ENCODE measurements at regions not wholly inside any gene's neighbourhood (a gene's known extent, or its start where the extent isn't known, plus 50 kb on each side); places are given as distances from the start of the nearest gene placed in this dataset.

- TF ChIP-seq CTCF (IDR thresholded peaks at IDR 0.05; ENCODE audit: borderline replicate concordance): no peak
- intact Hi-C loops (cut with micrococcal nuclease): no loop called here
- H3K36me3 ChIP-seq: no peaks in the 10 kb centered on the region
- no peak for DNase-seq
- H3K4me3 ChIP-seq: no peak overlapping the region
- H3K27me3 ChIP-seq (ENCODE audit: low read depth): peaks cover 88% of the 10 kb centered on the region
- H3K4me1 ChIP-seq: no peaks in the 10 kb centered on the region
- H3K27ac ChIP-seq (replicated peaks): no peak overlapping the region
- no peaks in the 10 kb centered on the region for H3K9me3 ChIP-seq (replicated peaks)
Observed at GRCh38 chr20:22489626-22490286, 94.6 kb downstream of the FOXA2 start.

- Histone ChIP-seq H3K4me3 (no peak overlapping the region), H3K36me3 (no peaks in the 10 kb centered on the region), H3K9me3 (replicated peaks) (peaks cover 28% of the 10 kb centered on the region), H3K27me3 (ENCODE audit: low read depth) (peaks cover 34% of the 10 kb centered on the region), H3K27ac (replicated peaks) (no peak overlapping the region), H3K4me1 (no peaks in the 10 kb centered on the region)
- DNase-seq: no peak
- intact Hi-C loops (cut with micrococcal nuclease): no loop called here
- no peak for TF ChIP-seq CTCF (IDR thresholded peaks at IDR 0.05; ENCODE audit: borderline replicate concordance)
Observed at GRCh38 chr20:22480336-22480735, 104.0 kb downstream of the FOXA2 start.

- no peak overlapping the region for H3K4me3 ChIP-seq
- no peaks in the 10 kb centered on the region for H3K36me3 ChIP-seq
- H3K4me1 ChIP-seq: no peaks in the 10 kb centered on the region
- no peak for DNase-seq
- intact Hi-C loops (cut with micrococcal nuclease): no loop called here
- H3K9me3 ChIP-seq (replicated peaks): peaks cover 28% of the 10 kb centered on the region
- H3K27me3 ChIP-seq (ENCODE audit: low read depth): peaks cover 41% of the 10 kb centered on the region
- H3K27ac ChIP-seq (replicated peaks): no peak overlapping the region
- no peak for TF ChIP-seq CTCF (IDR thresholded peaks at IDR 0.05; ENCODE audit: borderline replicate concordance)
Observed at GRCh38 chr20:22475662-22476061, 108.7 kb downstream of the FOXA2 start.

- no peak for TF ChIP-seq CTCF (IDR thresholded peaks at IDR 0.05; ENCODE audit: borderline replicate concordance)
- H3K36me3 ChIP-seq: no peaks in the 10 kb centered on the region
- H3K4me3 ChIP-seq: no peak overlapping the region
- no peaks in the 10 kb centered on the region for H3K4me1 ChIP-seq
- H3K27me3 ChIP-seq (ENCODE audit: low read depth): peaks cover 41% of the 10 kb centered on the region
- no peak overlapping the region for H3K27ac ChIP-seq (replicated peaks)
- intact Hi-C loops (cut with micrococcal nuclease): no loop called here
- peaks cover 26% of the 10 kb centered on the region for H3K9me3 ChIP-seq (replicated peaks)
- DNase-seq: no peak
Observed at GRCh38 chr20:22474224-22474623, 110.1 kb downstream of the FOXA2 start.

- Histone ChIP-seq H3K36me3 (no peaks in the 10 kb centered on the region), H3K4me3 (no peak overlapping the region), H3K4me1 (no peaks in the 10 kb centered on the region), H3K9me3 (replicated peaks) (peaks cover 17% of the 10 kb centered on the region), H3K27me3 (ENCODE audit: low read depth) (peaks cover 41% of the 10 kb centered on the region), H3K27ac (replicated peaks) (no peak overlapping the region)
- no peak for DNase-seq
- TF ChIP-seq CTCF (IDR thresholded peaks at IDR 0.05; ENCODE audit: borderline replicate concordance): no peak
- intact Hi-C loops (cut with micrococcal nuclease): no loop called here
Observed at GRCh38 chr20:22473293-22473692, 111.1 kb downstream of the FOXA2 start.
